Head of caudate nucleus (tissue), 42 donors: ENCODE measurements at regions not wholly inside any gene's neighbourhood (a gene's known extent, or its start where the extent isn't known, plus 50 kb on each side); places are given as distances from the start of the nearest gene placed in this dataset.
A peak's percentile ranks its signal among the peaks of the same experiment; 100 is the strongest.
"Not testable (repeated sequence)": the region's sequence is repeated elsewhere in the genome, so short reads cannot be mapped to it uniquely, and the experiment has no call there.

Experiments
- DNase-seq, 42 donors: peaks; one replicate each; pipeline versions ENCODE4 v3.0.0 to v3.0.0-alpha.2; 2020 to 2021; ENCODE audit warnings: mixed read lengths in 7 of 42
- intact Hi-C: fragments of 100-400 bp; cut with DNase I; formaldehyde crosslinking; loops from one replicate; pipeline ENCODE4 v1.15.0; 2022

- no peak for DNase-seq
- intact Hi-C loops: no loop called here
Observed at GRCh38 chr6:131414956-131415355, 158.1 kb upstream of the ARG1 start.

GRCh38 chr6:131418441-131418840, 154.6 kb upstream of the ARG1 start:
- intact Hi-C loops: no loop called here
- DNase-seq: no peak

- peak in 1 of 42 donors; percentile 9 for DNase-seq
- intact Hi-C loops: no loop called here
Observed at GRCh38 chr6:131419702-131420101, 153.3 kb upstream of the ARG1 start.

- intact Hi-C loops: no loop called here
- no peak for DNase-seq
Observed at GRCh38 chr6:131424016-131424415, 149.0 kb upstream of the ARG1 start.

- intact Hi-C loops: no loop called here
- no peak for DNase-seq
Observed at GRCh38 chr6:131424475-131424874, 148.6 kb upstream of the ARG1 start.

- peak in 19 of 42 donors; percentile 4 to 75 (median 28) for DNase-seq
- intact Hi-C loops: no loop called here
Observed at GRCh38 chr6:131427434-131428058, 145.5 kb upstream of the ARG1 start.

- DNase-seq: no peak
- intact Hi-C loops: no loop called here
Observed at GRCh38 chr6:131430531-131430930, 142.5 kb upstream of the ARG1 start.

GRCh38 chr6:131431718-131432117, 141.3 kb upstream of the ARG1 start:
- no peak for DNase-seq
- intact Hi-C loops: no loop called here

GRCh38 chr6:131433927-131434326, 139.1 kb upstream of the ARG1 start:
- intact Hi-C loops: no loop called here
- no peak for DNase-seq

GRCh38 chr6:131436358-131436757, 136.7 kb upstream of the ARG1 start:
- intact Hi-C loops: no loop called here
- DNase-seq: no peak

- intact Hi-C loops: no loop called here
- no peak for DNase-seq
Observed at GRCh38 chr6:131443014-131443413, 130.0 kb upstream of the ARG1 start.

GRCh38 chr6:131443514-131443913, 129.5 kb upstream of the ARG1 start:
- intact Hi-C loops: no loop called here
- no peak for DNase-seq

- intact Hi-C loops, DNase-seq: not testable (repeated sequence)
Observed at GRCh38 chr6:131445356-131445755, 127.7 kb upstream of the ARG1 start.

- intact Hi-C loops: no loop called here
Observed at GRCh38 chr6:131450861-131451260, 122.2 kb upstream of the ARG1 start.

GRCh38 chr6:131451321-131452144, 121.5 kb upstream of the ARG1 start:
- DNase-seq: no peak
- intact Hi-C loops: no loop called here

More at GRCh38 chr6:131450861-131451260, 122.2 kb upstream of the ARG1 start:
- no peak for DNase-seq

GRCh38 chr6:131453803-131454202, 119.2 kb upstream of the ARG1 start:
- intact Hi-C loops: no loop called here
- no peak for DNase-seq

GRCh38 chr6:131456565-131456964, 116.5 kb upstream of the ARG1 start:
- no peak for DNase-seq
- intact Hi-C loops: no loop called here

- no peak for DNase-seq
- intact Hi-C loops: no loop called here
Observed at GRCh38 chr6:131459005-131459404, 114.0 kb upstream of the ARG1 start.

GRCh38 chr6:131460614-131461000, 112.4 kb upstream of the ARG1 start:
- intact Hi-C loops: no loop called here
- peak in 2 of 42 donors; percentile 7 to 21 for DNase-seq

GRCh38 chr6:131469130-131469529, 103.9 kb upstream of the ARG1 start:
- peak in 1 of 42 donors; percentile 18 for DNase-seq
- intact Hi-C loops: no loop called here

- no peak for DNase-seq
- intact Hi-C loops: no loop called here
Observed at GRCh38 chr6:131470534-131470933, 102.5 kb upstream of the ARG1 start.
